ENCODE measurements at regions not wholly inside any gene's neighbourhood (a gene's known extent, or its start where the extent isn't known, plus 50 kb on each side); places are given as distances from the start of the nearest gene placed in this dataset.
"Not testable (repeated sequence)": the region's sequence is repeated elsewhere in the genome, so short reads cannot be mapped to it uniquely, and the experiment has no call there.

GRCh38 chr12:113727651-113728061 is 238.5 kb downstream of the RBM19 start:
- no peak for DNase-seq (ENCODE audit: low spot score)

- DNase-seq (ENCODE audit: low spot score): no peak
These were observed 239.8 kb downstream of the RBM19 start for GRCh38 chr12:113726254-113726819.

GRCh38 chr12:113725557-113725876 is 240.6 kb downstream of the RBM19 start:
- no peak for DNase-seq (ENCODE audit: low spot score)

- DNase-seq (ENCODE audit: low spot score): no peak
These were observed 241.2 kb downstream of the RBM19 start for GRCh38 chr12:113724794-113725556.

- DNase-seq (ENCODE audit: low spot score): no peak
These were observed 242.5 kb downstream of the RBM19 start for GRCh38 chr12:113723631-113724030.

- no peak for DNase-seq (ENCODE audit: low spot score)
These were observed 243.4 kb downstream of the RBM19 start for GRCh38 chr12:113722747-113723146.

- no peak for DNase-seq (ENCODE audit: low spot score)
These were observed 245.5 kb downstream of the RBM19 start for GRCh38 chr12:113720629-113721028.

- DNase-seq (ENCODE audit: low spot score): no peak
These were observed 246.1 kb downstream of the RBM19 start for GRCh38 chr12:113719911-113720591.

GRCh38 chr12:113713156-113713555 is 241.5 kb upstream of the LHX5 start:
- no peak for DNase-seq (ENCODE audit: low spot score)

GRCh38 chr12:113712481-113712880 is 240.8 kb upstream of the LHX5 start:
- DNase-seq (ENCODE audit: low spot score): no peak

GRCh38 chr12:113710216-113710615 is 238.5 kb upstream of the LHX5 start:
- no peak for DNase-seq (ENCODE audit: low spot score)

- no peak for DNase-seq (ENCODE audit: low spot score)
These were observed 237.8 kb upstream of the LHX5 start for GRCh38 chr12:113709456-113709855.

- no peak for DNase-seq (ENCODE audit: low spot score)
These were observed 231.2 kb upstream of the LHX5 start for GRCh38 chr12:113702836-113703235.

- DNase-seq (ENCODE audit: low spot score): no peak
These were observed 230.6 kb upstream of the LHX5 start for GRCh38 chr12:113702276-113702675.

- no peak for DNase-seq (ENCODE audit: low spot score)
These were observed 229.3 kb upstream of the LHX5 start for GRCh38 chr12:113700943-113701342.

GRCh38 chr12:113699984-113700383 is 228.3 kb upstream of the LHX5 start:
- DNase-seq (ENCODE audit: low spot score): not testable (repeated sequence)

- DNase-seq (ENCODE audit: low spot score): no peak
These were observed 226.8 kb upstream of the LHX5 start for GRCh38 chr12:113698510-113698858.

- DNase-seq (ENCODE audit: low spot score): peak; percentile 69
These were observed 226.2 kb upstream of the LHX5 start for GRCh38 chr12:113697651-113698509.

- no peak for DNase-seq (ENCODE audit: low spot score)
These were observed 225.4 kb upstream of the LHX5 start for GRCh38 chr12:113697104-113697503.

- DNase-seq (ENCODE audit: low spot score): no peak
These were observed 222.0 kb upstream of the LHX5 start for GRCh38 chr12:113693693-113694092.

GRCh38 chr12:113689047-113689610 is 217.5 kb upstream of the LHX5 start:
- DNase-seq (ENCODE audit: low spot score): no peak

GRCh38 chr12:113688313-113688712 is 216.6 kb upstream of the LHX5 start:
- no peak for DNase-seq (ENCODE audit: low spot score)
